ENCODE measurements at regions not wholly inside any gene's neighbourhood (a gene's known extent, or its start where the extent isn't known, plus 50 kb on each side); places are given as distances from the start of the nearest gene placed in this dataset.

GRCh38 chr3:160130950-160131349, 94.3 kb upstream of the C3orf80 start:
- no peak for TF ChIP-seq POLR2A (IDR thresholded peaks at IDR 0.05; ENCODE audit: low read depth, low read length)
- TF ChIP-seq POLR2AphosphoS5 (IDR thresholded peaks at IDR 0.05; ENCODE audit: low read depth, low read length): no peak
- no peak for TF ChIP-seq TAF1 (IDR thresholded peaks at IDR 0.05; ENCODE audit: borderline replicate concordance, low read depth, low read length)
